GM12891 (cell line): ENCODE measurements at regions not wholly inside any gene's neighbourhood (a gene's known extent, or its start where the extent isn't known, plus 50 kb on each side); places are given as distances from the start of the nearest gene placed in this dataset.

Experiments
- DNase-seq: peaks from one replicate; pipeline ENCODE4 v3.0.0; 2011; ENCODE audit warnings: low spot score; ENCODE audit not compliant: insufficient read length
- FAIRE-seq: peaks from 2 replicates; lab custom pipeline; 2011; peaks lifted over from hg19 to GRCh38; lab: Jason Lieb, UNC
- PAX5 ChIP-seq: IDR thresholded peaks from 2 replicates; pipeline ENCODE4 v1.6.1; 2011; ENCODE audit warnings: low read length, moderate library complexity, mild to moderate bottlenecking; ENCODE audit not compliant: insufficient read depth, severe bottlenecking
- POLR2A ChIP-seq: IDR thresholded peaks from 2 replicates; pipeline ENCODE4 v1.6.1; 2011; ENCODE audit warnings: low read depth, low read length, control low read depth
- POLR2AphosphoS5 ChIP-seq: IDR thresholded peaks from 2 replicates; pipeline ENCODE4 v1.6.1; 2011; ENCODE audit warnings: low read depth, low read length, control low read depth
- POU2F2 ChIP-seq: IDR thresholded peaks from 2 replicates; pipeline ENCODE4 v1.6.1; 2011; ENCODE audit warnings: low read depth, mild to moderate bottlenecking, control low read depth, low read length, moderate library complexity
- SPI1 ChIP-seq: IDR thresholded peaks from 2 replicates; pipeline ENCODE4 v1.6.1; 2011; ENCODE audit warnings: low read depth, low read length, control low read depth
- TAF1 ChIP-seq: IDR thresholded peaks from 2 replicates; pipeline ENCODE4 v1.6.1; 2011; ENCODE audit warnings: low read depth, low read length, control low read depth

- FAIRE-seq: no peak
- no peak for DNase-seq
- TF ChIP-seq PAX5: no peak
- TF ChIP-seq POU2F2: no peak
- no peak for TF ChIP-seq TAF1
- TF ChIP-seq POLR2A: no peak
- no peak for TF ChIP-seq SPI1
These were observed 119.4 kb upstream of the LY86 start for GRCh38 chr6:6469074-6469473.

GRCh38 chr6:6470123-6470522, 118.4 kb upstream of the LY86 start:
- FAIRE-seq (no peak), DNase-seq (no peak)
- TF ChIP-seq POU2F2 (no peak), SPI1 (peak; percentile 56)

GRCh38 chr6:6471276-6471675, 117.2 kb upstream of the LY86 start:
- FAIRE-seq (no peak), DNase-seq (no peak)
- TF ChIP-seq SPI1: no peak
- no peak for TF ChIP-seq POLR2AphosphoS5
- no peak for TF ChIP-seq POLR2A
- no peak for TF ChIP-seq PAX5
- TF ChIP-seq TAF1: no peak
- TF ChIP-seq POU2F2: no peak

- FAIRE-seq (no peak), DNase-seq (no peak)
- TF ChIP-seq POLR2AphosphoS5 (no peak), POU2F2 (no peak), TAF1 (no peak), PAX5 (no peak), SPI1 (no peak), POLR2A (no peak)
These were observed 114.2 kb upstream of the LY86 start for GRCh38 chr6:6474170-6474920.

- no peak for FAIRE-seq
- DNase-seq: no peak
- TF ChIP-seq TAF1 (no peak), POU2F2 (no peak), POLR2A (no peak)
These were observed 108.7 kb upstream of the LY86 start for GRCh38 chr6:6479785-6480184.

- no peak for FAIRE-seq
- TF ChIP-seq SPI1 (no peak), POLR2A (no peak), PAX5 (no peak), POLR2AphosphoS5 (no peak), TAF1 (no peak), POU2F2 (no peak)
- DNase-seq: no peak
These were observed 106.3 kb upstream of the LY86 start for GRCh38 chr6:6482256-6482655.

- FAIRE-seq (no peak), DNase-seq (no peak)
- TF ChIP-seq PAX5 (no peak), SPI1 (no peak), POU2F2 (no peak), TAF1 (no peak), POLR2AphosphoS5 (no peak), POLR2A (no peak)
These were observed 105.4 kb upstream of the LY86 start for GRCh38 chr6:6483168-6483567.

- TF ChIP-seq POLR2AphosphoS5: no peak
- TF ChIP-seq PAX5: no peak
- no peak for TF ChIP-seq SPI1
- no peak for TF ChIP-seq POU2F2
- TF ChIP-seq POLR2A: no peak
- no peak for FAIRE-seq
- DNase-seq: no peak
These were observed 104.8 kb upstream of the LY86 start for GRCh38 chr6:6483733-6484132.

GRCh38 chr6:6484681-6485080, 103.8 kb upstream of the LY86 start:
- no peak for TF ChIP-seq POLR2A
- FAIRE-seq (no peak), DNase-seq (no peak)

- DNase-seq (no peak), FAIRE-seq (no peak)
- TF ChIP-seq TAF1: no peak
These were observed 101.9 kb upstream of the LY86 start for GRCh38 chr6:6486595-6486994.

GRCh38 chr6:6491761-6492160, 96.8 kb upstream of the LY86 start:
- no peak for FAIRE-seq

More at GRCh38 chr6:6491761-6492160, 96.8 kb upstream of the LY86 start:
- TF ChIP-seq POLR2A: no peak
- no peak for TF ChIP-seq TAF1
- no peak for TF ChIP-seq SPI1
- TF ChIP-seq POLR2AphosphoS5: no peak
- no peak for TF ChIP-seq POU2F2
- TF ChIP-seq PAX5: no peak
- DNase-seq: no peak
